ENCODE measurements at regions not wholly inside any gene's neighbourhood (a gene's known extent, or its start where the extent isn't known, plus 50 kb on each side); places are given as distances from the start of the nearest gene placed in this dataset.

GRCh38 chr6:170210026-170210390, 80.9 kb downstream of the DLL1 start:
- TF ChIP-seq CTCF (IDR thresholded peaks at IDR 0.05; ENCODE audit: borderline replicate concordance, extremely low read depth, low read length, poor library complexity, severe bottlenecking) (no peak), EZH2 (IDR thresholded peaks at IDR 0.05; ENCODE audit: borderline replicate concordance, low read depth, low read length, severe bottlenecking) (no peak)

Measured in DND-41 (cell line).